A549 (cell line): ENCODE measurements at regions not wholly inside any gene's neighbourhood (a gene's known extent, or its start where the extent isn't known, plus 50 kb on each side); places are given as distances from the start of the nearest gene placed in this dataset.

Experiments
- ATAC-seq, 2 experiments: fragments of 200-7000 bp in 1 of 2; fragments of >200 bp in 1 of 2; cut with Nextera tagmentation in 1 of 2; cut with Tn5 transposase in 1 of 2; 3 replicates each; pipeline versions ENCODE4 v1.8.0 to v1.9.1; 2018 to 2020; ENCODE audit warnings: mild to moderate bottlenecking in 1 of 2, moderate library complexity in 1 of 2
- CTCF ChIA-PET: fragments of 300-600 bp; sonication (Branson Sonifier 250); formaldehyde crosslinking; extraction: SDS; loops from one replicate; lab custom pipeline; 2021; ENCODE audit warnings: antibody characterized with exemption, inconsistent platforms; lab: Yijun Ruan, JAX
- POLR2A ChIA-PET: fragments of 350-600 bp; formaldehyde crosslinking; extraction: SDS; loops from one replicate; lab custom pipeline; 2021; ENCODE audit warnings: antibody characterized with exemption, inconsistent platforms; lab: Yijun Ruan, JAX
- DNase-seq, 2 experiments: peaks; one replicate each; pipeline versions ENCODE4 v3.0.0 to v3.0.0-alpha.2; 2011 to 2016; ENCODE audit warnings: low read depth in 1 of 2, low spot score in 1 of 2
- FAIRE-seq: peaks from 2 replicates; lab custom pipeline; 2011; peaks lifted over from hg19 to GRCh38; lab: Jason Lieb, UNC
- H3K27ac ChIP-seq, 2 experiments: fragments of >200 bp; sonication (Bioruptor Twin); formaldehyde crosslinking; 3 replicates each; pipeline ENCODE4 v1.5.1; 2016 to 2017
- H3K4me1 ChIP-seq: fragments of >200 bp; sonication (Bioruptor Twin); formaldehyde crosslinking; 3 replicates; pipeline ENCODE4 v1.6.1; 2016
- H3K4me2 ChIP-seq: fragments of >200 bp; sonication (Bioruptor Twin); formaldehyde crosslinking; 3 replicates; pipeline ENCODE4 v1.6.1; 2016
- H3K4me3 ChIP-seq: fragments of >200 bp; sonication (Bioruptor Twin); formaldehyde crosslinking; 3 replicates; pipeline ENCODE4 v1.5.1; 2016
- H3K9me3 ChIP-seq: fragments of >200 bp; sonication (Bioruptor Twin); formaldehyde crosslinking; 3 replicates; pipeline ENCODE4 v1.6.1; 2016
- EHMT2 ChIP-seq: fragments of 200-600 bp; sonication (generic); IDR thresholded peaks from 2 replicates; pipeline ENCODE4 v1.6.1; 2016; ENCODE audit warnings: antibody characterized with exemption, low read depth, mild to moderate bottlenecking, moderate library complexity
- FOSB ChIP-seq: fragments of 250-450 bp; sonication (Bioruptor Pico); IDR thresholded peaks from 2 replicates; pipeline ENCODE4 v1.5.0; 2020; ENCODE audit warnings: mild to moderate bottlenecking, moderate library complexity
- FOSL2 ChIP-seq, 2 experiments: fragments of 450-650 bp in 1 of 2; fragments of >200 bp in 1 of 2; sonication (Bioruptor Twin) in 1 of 2; formaldehyde crosslinking; IDR thresholded peaks; 2 replicates each; pipeline versions ENCODE4 v1.5.0 to v1.6.1; 2016 to 2020; ENCODE audit warnings: mild to moderate bottlenecking in 1 of 2, moderate library complexity in 1 of 2
- GATA3 ChIP-seq: IDR thresholded peaks from 2 replicates; pipeline ENCODE4 v1.6.1; 2012; ENCODE audit warnings: borderline replicate concordance
- HDAC2 ChIP-seq: fragments of 200-600 bp; sonication (generic); IDR thresholded peaks from 2 replicates; pipeline ENCODE4 v1.6.1; 2016
- HEYL ChIP-seq: fragments of 250-450 bp; sonication (Bioruptor Pico); IDR thresholded peaks from 2 replicates; pipeline ENCODE4 v1.8.0; 2021; ENCODE audit warnings: mild to moderate bottlenecking, moderate library complexity
- KDM1A ChIP-seq: fragments of 200-600 bp; sonication (generic); IDR thresholded peaks from 2 replicates; pipeline ENCODE4 v1.6.1; 2016; ENCODE audit warnings: low read depth, mild to moderate bottlenecking
- MAZ ChIP-seq: fragments of 150-350 bp; IDR thresholded peaks from 2 replicates; pipeline ENCODE4 v1.6.1; 2014; ENCODE audit warnings: antibody characterized with exemption, low read depth, low read length, borderline replicate concordance
- MYC ChIP-seq: IDR thresholded peaks from 2 replicates; pipeline ENCODE4 v1.6.1; 2012; ENCODE audit warnings: mild to moderate bottlenecking, inconsistent platforms, low read length, improper control_type of control experiment, borderline replicate concordance
- PHF8 ChIP-seq: fragments of 200-600 bp; sonication (generic); IDR thresholded peaks from 2 replicates; pipeline ENCODE4 v1.6.1; 2016; ENCODE audit warnings: low read depth, mild to moderate bottlenecking, antibody characterized with exemption, moderate library complexity, borderline replicate concordance
- SREBF2 ChIP-seq: fragments of 450-650 bp; IDR thresholded peaks from 2 replicates; pipeline ENCODE4 v1.6.1; 2014; ENCODE audit warnings: mild to moderate bottlenecking, moderate library complexity
- TFCP2L1 ChIP-seq: fragments of 250-450 bp; sonication (Bioruptor Pico); IDR thresholded peaks from 2 replicates; pipeline ENCODE4 v1.5.0; 2021; ENCODE audit warnings: mild to moderate bottlenecking
- TP53 ChIP-seq: fragments of 250-450 bp; sonication (Bioruptor Pico); IDR thresholded peaks from 2 replicates; pipeline ENCODE4 v1.5.0; 2021; ENCODE audit warnings: mild to moderate bottlenecking, moderate library complexity
- ZNF302 ChIP-seq: fragments of 250-450 bp; sonication (Bioruptor Pico); IDR thresholded peaks from 2 replicates; pipeline ENCODE4 v1.9.0; 2021; ENCODE audit warnings: inconsistent platforms, mild to moderate bottlenecking, moderate library complexity
- ZSCAN20 ChIP-seq: fragments of 250-450 bp; sonication (Bioruptor Pico); IDR thresholded peaks from 2 replicates; pipeline ENCODE4 v1.8.0; 2022; ENCODE audit warnings: mild to moderate bottlenecking, moderate library complexity
- WGBS: methylation state at CpG from one replicate; pipeline ENCODE4 v1.1.6; 2017; ENCODE audit errors: missing lambda C conversion rate; 5-methylcytosine and 5-hydroxymethylcytosine counted together
- TF ChIP-seq, protein P1 (sequence below): IDR thresholded peaks from 2 replicates; pipeline ENCODE4 v1.6.1; 2012
- TF ChIP-seq, protein P2 (sequence below): fragments of >200 bp; sonication (Bioruptor Twin); formaldehyde crosslinking; IDR thresholded peaks from 2 replicates; pipeline ENCODE4 v1.6.1; 2016
- TF ChIP-seq, protein P3 (sequence below): fragments of 250-450 bp; sonication (Bioruptor Pico); IDR thresholded peaks from 2 replicates; pipeline ENCODE4 v1.5.0; 2020; ENCODE audit warnings: low read depth, mild to moderate bottlenecking, moderate library complexity
- TF ChIP-seq, protein P4 (sequence below): fragments of 200-600 bp; sonication (generic); IDR thresholded peaks from 2 replicates; pipeline ENCODE4 v1.6.1; 2016; ENCODE audit warnings: antibody characterized with exemption, mild to moderate bottlenecking, moderate library complexity
- TF ChIP-seq, protein P5 (sequence below): fragments of >200 bp; sonication (Bioruptor Twin); formaldehyde crosslinking; IDR thresholded peaks from 3 replicates; pipeline ENCODE4 v1.6.1; 2016
- TF ChIP-seq, protein P6 (sequence below): fragments of >200 bp; sonication (Bioruptor Twin); formaldehyde crosslinking; IDR thresholded peaks from 3 replicates; pipeline ENCODE4 v1.5.1; 2016

DNA sequence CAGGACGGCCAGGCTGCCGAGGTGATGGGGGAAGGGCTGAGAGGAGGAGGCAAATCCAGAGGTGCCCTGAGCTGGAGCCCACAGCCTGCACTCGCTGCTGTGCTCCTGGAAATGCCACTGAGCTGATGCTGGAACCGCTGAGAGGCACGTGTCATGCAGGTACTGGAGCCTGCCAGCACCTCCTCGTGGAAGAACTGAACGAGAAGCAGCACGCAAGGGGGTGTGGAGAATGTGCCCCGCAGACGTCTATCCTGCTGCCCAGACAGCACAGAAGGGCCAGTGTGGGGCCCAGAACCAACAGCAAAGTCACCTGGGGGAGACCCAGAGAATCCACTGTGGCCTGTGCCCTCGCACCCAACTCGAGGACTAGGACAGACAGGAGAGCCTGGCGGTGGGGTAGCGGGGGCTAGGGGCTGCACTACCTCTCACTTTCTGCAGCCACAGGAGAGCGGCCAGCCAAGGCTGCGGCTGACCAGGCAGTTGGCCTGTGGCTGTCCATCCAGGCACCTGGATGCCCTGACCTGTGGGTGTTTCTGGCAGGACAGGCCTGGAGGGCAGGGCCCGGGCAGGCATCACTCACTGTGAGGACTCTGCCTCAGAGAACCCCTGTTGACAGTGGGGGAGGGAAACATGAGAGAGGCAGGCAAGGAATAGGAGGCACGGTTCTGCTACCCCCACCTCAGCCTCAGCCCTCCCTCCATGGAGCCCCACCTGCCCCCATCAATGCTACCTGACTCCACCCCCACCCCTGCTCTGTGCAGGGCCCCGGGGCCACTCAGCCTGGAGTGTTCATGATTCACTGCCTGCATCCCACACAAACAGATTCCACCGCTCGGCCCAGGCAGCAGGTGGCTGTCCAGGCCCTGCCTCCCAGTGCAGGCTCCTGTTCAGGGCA, 213.1 kb downstream of the TBC1D2B start:
- no peak for FAIRE-seq
- ChIA-PET POLR2A (no interaction called here), CTCF (interaction anchor here (0.6 to 1.7 kb wide), 3 partner anchors 9 to 873 kb away, joined by 3 to 5 read pairs (median 3); no protein-coding TSS in a partner anchor)
- H3K4me3 ChIP-seq, result no peak overlapping the region
- no peak overlapping the region for H3K27ac ChIP-seq
- no peak for DNase-seq
- WGBS, result 63% methylated on average over 17 of the region's 21 CpGs
- H3K9me3 ChIP-seq, result no peaks in the 10 kb centered on the region
- TF ChIP-seq EHMT2, result no peak
- TF ChIP-seq KDM1A, result no peak
- no peak for TF ChIP-seq TP53 (CRISPR knock-in tag)
- TF ChIP-seq, protein P1, sequence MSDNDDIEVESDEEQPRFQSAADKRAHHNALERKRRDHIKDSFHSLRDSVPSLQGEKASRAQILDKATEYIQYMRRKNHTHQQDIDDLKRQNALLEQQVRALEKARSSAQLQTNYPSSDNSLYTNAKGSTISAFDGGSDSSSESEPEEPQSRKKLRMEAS, result no peak
- TF ChIP-seq FOSL2 (IDR thresholded peaks at IDR 0.05), result no peak
- TF ChIP-seq FOSL2 (CRISPR knock-in tag; IDR thresholded peaks at IDR 0.05), result no peak
- TF ChIP-seq SREBF2, result no peak
- TF ChIP-seq, protein P2, sequence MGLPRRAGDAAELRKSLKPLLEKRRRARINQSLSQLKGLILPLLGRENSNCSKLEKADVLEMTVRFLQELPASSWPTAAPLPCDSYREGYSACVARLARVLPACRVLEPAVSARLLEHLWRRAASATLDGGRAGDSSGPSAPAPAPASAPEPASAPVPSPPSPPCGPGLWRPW, result no peak
- TF ChIP-seq, protein P3, sequence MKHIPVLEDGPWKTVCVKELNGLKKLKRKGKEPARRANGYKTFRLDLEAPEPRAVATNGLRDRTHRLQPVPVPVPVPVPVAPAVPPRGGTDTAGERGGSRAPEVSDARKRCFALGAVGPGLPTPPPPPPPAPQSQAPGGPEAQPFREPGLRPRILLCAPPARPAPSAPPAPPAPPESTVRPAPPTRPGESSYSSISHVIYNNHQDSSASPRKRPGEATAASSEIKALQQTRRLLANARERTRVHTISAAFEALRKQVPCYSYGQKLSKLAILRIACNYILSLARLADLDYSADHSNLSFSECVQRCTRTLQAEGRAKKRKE (CRISPR knock-in tag), result no peak
- no peak for TF ChIP-seq MYC
- TF ChIP-seq, protein P4, sequence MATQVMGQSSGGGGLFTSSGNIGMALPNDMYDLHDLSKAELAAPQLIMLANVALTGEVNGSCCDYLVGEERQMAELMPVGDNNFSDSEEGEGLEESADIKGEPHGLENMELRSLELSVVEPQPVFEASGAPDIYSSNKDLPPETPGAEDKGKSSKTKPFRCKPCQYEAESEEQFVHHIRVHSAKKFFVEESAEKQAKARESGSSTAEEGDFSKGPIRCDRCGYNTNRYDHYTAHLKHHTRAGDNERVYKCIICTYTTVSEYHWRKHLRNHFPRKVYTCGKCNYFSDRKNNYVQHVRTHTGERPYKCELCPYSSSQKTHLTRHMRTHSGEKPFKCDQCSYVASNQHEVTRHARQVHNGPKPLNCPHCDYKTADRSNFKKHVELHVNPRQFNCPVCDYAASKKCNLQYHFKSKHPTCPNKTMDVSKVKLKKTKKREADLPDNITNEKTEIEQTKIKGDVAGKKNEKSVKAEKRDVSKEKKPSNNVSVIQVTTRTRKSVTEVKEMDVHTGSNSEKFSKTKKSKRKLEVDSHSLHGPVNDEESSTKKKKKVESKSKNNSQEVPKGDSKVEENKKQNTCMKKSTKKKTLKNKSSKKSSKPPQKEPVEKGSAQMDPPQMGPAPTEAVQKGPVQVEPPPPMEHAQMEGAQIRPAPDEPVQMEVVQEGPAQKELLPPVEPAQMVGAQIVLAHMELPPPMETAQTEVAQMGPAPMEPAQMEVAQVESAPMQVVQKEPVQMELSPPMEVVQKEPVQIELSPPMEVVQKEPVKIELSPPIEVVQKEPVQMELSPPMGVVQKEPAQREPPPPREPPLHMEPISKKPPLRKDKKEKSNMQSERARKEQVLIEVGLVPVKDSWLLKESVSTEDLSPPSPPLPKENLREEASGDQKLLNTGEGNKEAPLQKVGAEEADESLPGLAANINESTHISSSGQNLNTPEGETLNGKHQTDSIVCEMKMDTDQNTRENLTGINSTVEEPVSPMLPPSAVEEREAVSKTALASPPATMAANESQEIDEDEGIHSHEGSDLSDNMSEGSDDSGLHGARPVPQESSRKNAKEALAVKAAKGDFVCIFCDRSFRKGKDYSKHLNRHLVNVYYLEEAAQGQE, result no peak
- TF ChIP-seq MAZ, result no peak
- no peak for TF ChIP-seq GATA3
- TF ChIP-seq HDAC2, result no peak
- no peak for TF ChIP-seq ZSCAN20 (CRISPR knock-in tag)
- TF ChIP-seq, protein P5, sequence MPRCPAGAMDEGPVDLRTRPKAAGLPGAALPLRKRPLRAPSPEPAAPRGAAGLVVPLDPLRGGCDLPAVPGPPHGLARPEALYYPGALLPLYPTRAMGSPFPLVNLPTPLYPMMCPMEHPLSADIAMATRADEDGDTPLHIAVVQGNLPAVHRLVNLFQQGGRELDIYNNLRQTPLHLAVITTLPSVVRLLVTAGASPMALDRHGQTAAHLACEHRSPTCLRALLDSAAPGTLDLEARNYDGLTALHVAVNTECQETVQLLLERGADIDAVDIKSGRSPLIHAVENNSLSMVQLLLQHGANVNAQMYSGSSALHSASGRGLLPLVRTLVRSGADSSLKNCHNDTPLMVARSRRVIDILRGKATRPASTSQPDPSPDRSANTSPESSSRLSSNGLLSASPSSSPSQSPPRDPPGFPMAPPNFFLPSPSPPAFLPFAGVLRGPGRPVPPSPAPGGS, result no peak
- TF ChIP-seq FOSB (CRISPR knock-in tag), result no peak
- TF ChIP-seq PHF8, result no peak
- no peak for TF ChIP-seq TFCP2L1
- no peak; a peak in 2 of 6 replicates for ATAC-seq
- H3K4me2 ChIP-seq, result no peak overlapping the region
- H3K4me1 ChIP-seq, result peaks cover 4% of the 10 kb centered on the region; the same call in 1 of the 3 replicates

DNA sequence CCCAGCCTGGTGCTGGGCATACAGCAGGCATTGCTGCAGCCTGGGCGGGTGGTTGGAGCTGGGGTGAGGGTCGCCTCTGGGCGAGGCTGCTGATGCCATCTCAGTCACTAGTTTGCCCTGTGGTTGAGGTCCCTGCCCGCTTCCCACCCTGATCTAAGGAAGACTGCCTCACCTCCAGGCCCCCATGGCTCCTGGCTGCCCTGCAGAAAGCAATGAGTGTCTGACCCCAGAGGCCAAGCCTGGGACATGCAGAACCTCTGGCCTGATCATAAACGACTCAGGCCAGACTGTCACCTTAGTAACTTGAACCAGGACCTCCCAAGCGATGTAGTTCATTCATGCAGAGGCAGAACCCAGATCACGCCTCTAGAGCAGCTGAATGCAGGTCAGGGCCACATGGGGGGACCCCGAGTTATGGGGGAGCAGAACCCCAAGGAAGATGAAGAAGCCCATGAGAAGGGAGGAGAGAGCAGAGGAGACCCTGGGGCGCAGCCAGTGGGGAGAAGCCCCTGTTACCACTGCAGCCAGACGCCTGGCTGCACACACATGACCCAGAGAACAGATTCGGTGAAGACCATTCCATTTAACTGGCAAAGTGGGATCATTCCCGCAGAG, 213.9 kb downstream of the TBC1D2B start:
- Histone ChIP-seq H3K27ac (no peak overlapping the region), H3K9me3 (no peaks in the 10 kb centered on the region), H3K4me2 (no peak overlapping the region), H3K4me1 (no peaks in the 10 kb centered on the region), H3K4me3 (no peak overlapping the region)
- DNase-seq, result no peak
- POLR2A ChIA-PET, result no interaction called here
- no peak for ATAC-seq
- FAIRE-seq, result no peak
- 59% methylated on average over 11 of the region's 12 CpGs for WGBS
- TF ChIP-seq KDM1A, result no peak
- TF ChIP-seq, protein P6, sequence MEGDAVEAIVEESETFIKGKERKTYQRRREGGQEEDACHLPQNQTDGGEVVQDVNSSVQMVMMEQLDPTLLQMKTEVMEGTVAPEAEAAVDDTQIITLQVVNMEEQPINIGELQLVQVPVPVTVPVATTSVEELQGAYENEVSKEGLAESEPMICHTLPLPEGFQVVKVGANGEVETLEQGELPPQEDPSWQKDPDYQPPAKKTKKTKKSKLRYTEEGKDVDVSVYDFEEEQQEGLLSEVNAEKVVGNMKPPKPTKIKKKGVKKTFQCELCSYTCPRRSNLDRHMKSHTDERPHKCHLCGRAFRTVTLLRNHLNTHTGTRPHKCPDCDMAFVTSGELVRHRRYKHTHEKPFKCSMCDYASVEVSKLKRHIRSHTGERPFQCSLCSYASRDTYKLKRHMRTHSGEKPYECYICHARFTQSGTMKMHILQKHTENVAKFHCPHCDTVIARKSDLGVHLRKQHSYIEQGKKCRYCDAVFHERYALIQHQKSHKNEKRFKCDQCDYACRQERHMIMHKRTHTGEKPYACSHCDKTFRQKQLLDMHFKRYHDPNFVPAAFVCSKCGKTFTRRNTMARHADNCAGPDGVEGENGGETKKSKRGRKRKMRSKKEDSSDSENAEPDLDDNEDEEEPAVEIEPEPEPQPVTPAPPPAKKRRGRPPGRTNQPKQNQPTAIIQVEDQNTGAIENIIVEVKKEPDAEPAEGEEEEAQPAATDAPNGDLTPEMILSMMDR, result no peak
- TF ChIP-seq ZNF302 (CRISPR knock-in tag), result no peak
- TF ChIP-seq, protein P2, result no peak
- no peak for TF ChIP-seq HEYL (CRISPR knock-in tag)
- TF ChIP-seq FOSL2 (IDR thresholded peaks at IDR 0.05), result no peak
- TF ChIP-seq FOSL2 (CRISPR knock-in tag; IDR thresholded peaks at IDR 0.05), result no peak
- no peak for TF ChIP-seq PHF8
- no peak for TF ChIP-seq MYC
- TF ChIP-seq HDAC2, result no peak
- TF ChIP-seq GATA3, result no peak
- CTCF ChIA-PET, result interaction anchor here (0.6 to 1.7 kb wide), 3 partner anchors 10 to 872 kb away, joined by 3 to 5 read pairs (median 5); no protein-coding TSS in a partner anchor
